MM.1S (cell line): ENCODE measurements at regions not wholly inside any gene's neighbourhood (a gene's known extent, or its start where the extent isn't known, plus 50 kb on each side); places are given as distances from the start of the nearest gene placed in this dataset.

ENCODE experiments used
- EZH2 ChIP-seq: fragments of 300-600 bp; sonication (generic); optimal IDR thresholded peaks from 2 replicates; pipeline ENCODE3; 2017; ENCODE audit warnings: low read depth, mild to moderate bottlenecking, antibody characterized with exemption, low read length, mixed read lengths
- EZH2phosphoT487 ChIP-seq: fragments of 300-600 bp; sonication (generic); IDR thresholded peaks from 2 replicates; pipeline ENCODE4 v1.6.1; 2018; ENCODE audit warnings: antibody characterized with exemption, low read length
- TF ChIP-seq, protein P1 (sequence below): fragments of 300-600 bp; sonication (generic); IDR thresholded peaks from 2 replicates; pipeline ENCODE4 v1.5.1; 2016; ENCODE audit warnings: antibody characterized with exemption, low read length, mixed read lengths

DNA sequence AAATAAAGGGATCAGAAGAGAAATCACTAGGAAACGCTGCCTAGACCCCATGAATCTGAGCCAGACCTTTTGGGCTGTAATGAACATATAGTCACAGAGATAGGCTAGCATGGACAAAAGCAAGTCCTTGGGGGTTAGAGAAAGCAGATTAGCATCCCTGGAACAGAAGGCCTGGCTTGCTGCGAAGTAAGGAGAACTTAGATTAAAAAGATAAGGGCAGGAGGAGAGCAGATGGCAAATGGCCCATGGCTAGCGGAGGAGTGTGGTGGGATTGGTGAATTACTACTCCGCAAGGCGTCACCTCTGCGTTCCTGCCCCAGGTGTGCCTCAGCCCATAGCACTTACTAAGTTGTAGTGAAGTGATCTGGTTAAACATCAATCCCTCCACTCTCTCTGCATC, 92.3 kb upstream of the ZNF438 start:
- TF ChIP-seq, protein P1, sequence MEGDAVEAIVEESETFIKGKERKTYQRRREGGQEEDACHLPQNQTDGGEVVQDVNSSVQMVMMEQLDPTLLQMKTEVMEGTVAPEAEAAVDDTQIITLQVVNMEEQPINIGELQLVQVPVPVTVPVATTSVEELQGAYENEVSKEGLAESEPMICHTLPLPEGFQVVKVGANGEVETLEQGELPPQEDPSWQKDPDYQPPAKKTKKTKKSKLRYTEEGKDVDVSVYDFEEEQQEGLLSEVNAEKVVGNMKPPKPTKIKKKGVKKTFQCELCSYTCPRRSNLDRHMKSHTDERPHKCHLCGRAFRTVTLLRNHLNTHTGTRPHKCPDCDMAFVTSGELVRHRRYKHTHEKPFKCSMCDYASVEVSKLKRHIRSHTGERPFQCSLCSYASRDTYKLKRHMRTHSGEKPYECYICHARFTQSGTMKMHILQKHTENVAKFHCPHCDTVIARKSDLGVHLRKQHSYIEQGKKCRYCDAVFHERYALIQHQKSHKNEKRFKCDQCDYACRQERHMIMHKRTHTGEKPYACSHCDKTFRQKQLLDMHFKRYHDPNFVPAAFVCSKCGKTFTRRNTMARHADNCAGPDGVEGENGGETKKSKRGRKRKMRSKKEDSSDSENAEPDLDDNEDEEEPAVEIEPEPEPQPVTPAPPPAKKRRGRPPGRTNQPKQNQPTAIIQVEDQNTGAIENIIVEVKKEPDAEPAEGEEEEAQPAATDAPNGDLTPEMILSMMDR, result no peak
- TF ChIP-seq EZH2 (no peak), EZH2phosphoT487 (no peak)
